A673 (cell line): ENCODE measurements at regions not wholly inside any gene's neighbourhood (a gene's known extent, or its start where the extent isn't known, plus 50 kb on each side); places are given as distances from the start of the nearest gene placed in this dataset.

ENCODE experiments used
- BruUV-seq: library from RNA; stranded (reverse); fragments of 400-500 nt; replicated peaks from 2 replicates; lab custom pipeline; 2021; lab: Mats Ljungman, UMichigan
- CTCF ChIA-PET: fragments of 300-600 bp; sonication (Branson Sonifier 250); formaldehyde crosslinking; loops from one replicate; lab custom pipeline; 2022; ENCODE audit warnings: antibody characterized with exemption; lab: Charles Lee
- POLR2A ChIA-PET: fragments of 300-600 bp; sonication (Branson Sonifier 250); formaldehyde crosslinking; loops from one replicate; lab custom pipeline; 2022; ENCODE audit warnings: antibody characterized with exemption; ENCODE audit not compliant: low non-redundant PET; lab: Charles Lee
- DNase-seq: peaks from one replicate; pipeline ENCODE4 v3.0.0-alpha.2; 2015; ENCODE audit warnings: low spot score
- H3K27ac ChIP-seq: fragments of 200-600 bp; sonication (generic); 2 replicates; pipeline ENCODE4 v1.5.1; 2016; ENCODE audit warnings: mixed run types, low read depth, mild to moderate bottlenecking, mixed read lengths, antibody characterized with exemption, low read length; ENCODE audit not compliant: poor library complexity, severe bottlenecking
- H3K27me3 ChIP-seq: fragments of 200-600 bp; sonication (generic); replicated peaks from 2 replicates; pipeline ENCODE4 v1.6.1; 2017; ENCODE audit warnings: mixed run types, low read depth, mild to moderate bottlenecking, mixed read lengths, antibody characterized with exemption, low read length; ENCODE audit not compliant: insufficient read depth, poor library complexity
- H3K36me3 ChIP-seq: fragments of 200-600 bp; sonication (generic); 2 replicates; pipeline ENCODE4 v1.6.1; 2016; ENCODE audit warnings: mixed run types, mild to moderate bottlenecking, mixed read lengths, antibody characterized with exemption, low read length; ENCODE audit not compliant: insufficient read depth, poor library complexity, severe bottlenecking
- H3K4me1 ChIP-seq: fragments of 200-600 bp; sonication (generic); 2 replicates; pipeline ENCODE4 v1.6.1; 2017; ENCODE audit warnings: mixed run types, mild to moderate bottlenecking, mixed read lengths, antibody characterized with exemption, low read length; ENCODE audit not compliant: insufficient read depth, poor library complexity, severe bottlenecking
- H3K4me3 ChIP-seq: fragments of 200-600 bp; sonication (generic); 2 replicates; pipeline ENCODE4 v1.5.1; 2016; ENCODE audit warnings: low read depth, mixed run types, mild to moderate bottlenecking, mixed read lengths, low read length; ENCODE audit not compliant: poor library complexity, severe bottlenecking
- H3K9me3 ChIP-seq: fragments of 200-600 bp; sonication (generic); 2 replicates; pipeline ENCODE4 v1.6.1; 2016; ENCODE audit warnings: mixed run types, low read depth, mild to moderate bottlenecking, mixed read lengths, antibody characterized with exemption, low read length; ENCODE audit not compliant: poor library complexity, severe bottlenecking
- EZH2 ChIP-seq: fragments of 200-600 bp; sonication (generic); IDR thresholded peaks from 2 replicates; pipeline ENCODE4 v1.6.1; 2017; ENCODE audit warnings: borderline replicate concordance, low read depth, mild to moderate bottlenecking, mixed read lengths, antibody characterized with exemption, low read length; ENCODE audit not compliant: poor library complexity, severe bottlenecking
- intact Hi-C: fragments of 100-400 bp; cut with micrococcal nuclease; formaldehyde crosslinking; loops from one replicate; pipeline ENCODE4 v1.10.0; 2022; ENCODE audit not compliant: unreplicated experiment
- TF ChIP-seq, protein P1 (sequence below): fragments of 300-800, 200-600 bp; sonication (generic); conservative IDR thresholded peaks from 2 replicates; pipeline ENCODE4 v1.5.1; 2017; ENCODE audit warnings: low read depth, mild to moderate bottlenecking, antibody characterized with exemption, low read length, moderate library complexity, mixed read lengths

GRCh38 chr21:14741256-14741655 lies 195.1 kb upstream of the SAMSN1 start:
- no peaks in the 10 kb centered on the region for H3K27me3 ChIP-seq
- intact Hi-C loops, result no loop called here
- no peak overlapping the region for H3K27ac ChIP-seq
- ChIA-PET POLR2A (no interaction called here), CTCF (no interaction called here)
- no TSS peak for BruUV-seq
- no peaks in the 10 kb centered on the region for H3K4me1 ChIP-seq
- no peak overlapping the region for H3K4me3 ChIP-seq
- no peak for DNase-seq
- H3K36me3 ChIP-seq, result no peaks in the 10 kb centered on the region
- TF ChIP-seq, protein P1, sequence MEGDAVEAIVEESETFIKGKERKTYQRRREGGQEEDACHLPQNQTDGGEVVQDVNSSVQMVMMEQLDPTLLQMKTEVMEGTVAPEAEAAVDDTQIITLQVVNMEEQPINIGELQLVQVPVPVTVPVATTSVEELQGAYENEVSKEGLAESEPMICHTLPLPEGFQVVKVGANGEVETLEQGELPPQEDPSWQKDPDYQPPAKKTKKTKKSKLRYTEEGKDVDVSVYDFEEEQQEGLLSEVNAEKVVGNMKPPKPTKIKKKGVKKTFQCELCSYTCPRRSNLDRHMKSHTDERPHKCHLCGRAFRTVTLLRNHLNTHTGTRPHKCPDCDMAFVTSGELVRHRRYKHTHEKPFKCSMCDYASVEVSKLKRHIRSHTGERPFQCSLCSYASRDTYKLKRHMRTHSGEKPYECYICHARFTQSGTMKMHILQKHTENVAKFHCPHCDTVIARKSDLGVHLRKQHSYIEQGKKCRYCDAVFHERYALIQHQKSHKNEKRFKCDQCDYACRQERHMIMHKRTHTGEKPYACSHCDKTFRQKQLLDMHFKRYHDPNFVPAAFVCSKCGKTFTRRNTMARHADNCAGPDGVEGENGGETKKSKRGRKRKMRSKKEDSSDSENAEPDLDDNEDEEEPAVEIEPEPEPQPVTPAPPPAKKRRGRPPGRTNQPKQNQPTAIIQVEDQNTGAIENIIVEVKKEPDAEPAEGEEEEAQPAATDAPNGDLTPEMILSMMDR, result no peak
- TF ChIP-seq EZH2, result no peak
- no peaks in the 10 kb centered on the region for H3K9me3 ChIP-seq

- H3K27ac ChIP-seq, result no peak overlapping the region
- H3K4me3 ChIP-seq, result no peak overlapping the region
- no peaks in the 10 kb centered on the region for H3K9me3 ChIP-seq
- H3K27me3 ChIP-seq, result no peaks in the 10 kb centered on the region
- ChIA-PET CTCF (no interaction called here), POLR2A (no interaction called here)
- no TSS peak for BruUV-seq
- TF ChIP-seq EZH2, result no peak
- TF ChIP-seq, protein P1, result no peak
- DNase-seq, result no peak
- H3K4me1 ChIP-seq, result no peaks in the 10 kb centered on the region
- intact Hi-C loops, result no loop called here
- H3K36me3 ChIP-seq, result no peaks in the 10 kb centered on the region
These were observed 194.6 kb upstream of the SAMSN1 start for GRCh38 chr21:14740692-14741091.

GRCh38 chr21:14740116-14740515 lies 194.0 kb upstream of the SAMSN1 start:
- no peak overlapping the region for H3K27ac ChIP-seq
- POLR2A ChIA-PET, result no interaction called here
- H3K27me3 ChIP-seq, result no peaks in the 10 kb centered on the region
- TF ChIP-seq, protein P1, result no peak
- no peak for TF ChIP-seq EZH2
- H3K36me3 ChIP-seq, result no peaks in the 10 kb centered on the region
- BruUV-seq, result no TSS peak
- H3K4me3 ChIP-seq, result no peak overlapping the region
- CTCF ChIA-PET, result no interaction called here
- no peaks in the 10 kb centered on the region for H3K4me1 ChIP-seq
- no peak for DNase-seq
- H3K9me3 ChIP-seq, result no peaks in the 10 kb centered on the region
- intact Hi-C loops, result no loop called here
